Kidney (tissue), 13 donors: ENCODE measurements at regions not wholly inside any gene's neighbourhood (a gene's known extent, or its start where the extent isn't known, plus 50 kb on each side); places are given as distances from the start of the nearest gene placed in this dataset.

ENCODE experiments used
- DNase-seq, 5 donors: peaks; one replicate each; pipeline ENCODE4 v3.0.0-alpha.2; 2013 to 2020
- FAIRE-seq: peaks from 2 replicates; lab custom pipeline; 2012; peaks lifted over from hg19 to GRCh38; lab: Jason Lieb, UNC
- H3K27ac ChIP-seq, 2 donors: one replicate each; pipeline ENCODE4 v1.7.0; 2013; ENCODE audit warnings: low read depth in 2 of 2, low read length in 2 of 2, inconsistent platforms in 1 of 2
- H3K27me3 ChIP-seq: one replicate; pipeline ENCODE4 v1.7.1; 2013; ENCODE audit warnings: low read length, inconsistent platforms; ENCODE audit not compliant: control insufficient read depth, insufficient read depth
- H3K36me3 ChIP-seq, 3 donors: one replicate each; pipeline versions ENCODE4 v1.7.0 to v1.7.1; 2013; ENCODE audit warnings: low read length in 3 of 3, control low read depth in 1 of 3, inconsistent platforms in 1 of 3; ENCODE audit not compliant: insufficient read depth in 3 of 3, control insufficient read depth in 2 of 3
- H3K4me1 ChIP-seq, 3 donors: one replicate each; pipeline versions ENCODE4 v1.7.0 to v1.7.1; 2013; ENCODE audit warnings: low read length in 3 of 3, inconsistent platforms in 1 of 3, low read depth in 1 of 3; ENCODE audit not compliant: control insufficient read depth in 2 of 3, insufficient read depth in 2 of 3
- H3K4me3 ChIP-seq, 3 donors: one replicate each; pipeline versions ENCODE4 v1.7.0 to v1.8.1; 2013; ENCODE audit warnings: low read length in 3 of 3, control low read depth in 1 of 3, inconsistent platforms in 1 of 3
- H3K9ac ChIP-seq, 3 donors: one replicate each; pipeline versions ENCODE4 v1.7.0 to v1.7.1; 2013; ENCODE audit warnings: low read length in 3 of 3, control low read depth in 1 of 3, inconsistent platforms in 1 of 3
- H3K9me3 ChIP-seq, 3 donors: one replicate each; pipeline versions ENCODE4 v1.7.0 to v1.7.1; 2013; ENCODE audit warnings: low read length in 3 of 3, control low read depth in 1 of 3, inconsistent platforms in 1 of 3; ENCODE audit not compliant: control insufficient read depth in 2 of 3, insufficient read depth in 1 of 3
- CTCF ChIP-seq: IDR thresholded peaks from 3 replicates; pipeline ENCODE4 v1.5.1; 2012; ENCODE audit warnings: mild to moderate bottlenecking, moderate library complexity, borderline replicate concordance; ENCODE audit not compliant: insufficient read depth; ENCODE audit errors: extremely low read depth
- intact Hi-C: fragments of 100-400 bp; cut with DNase I; formaldehyde crosslinking; loops from one replicate; pipeline ENCODE4 v1.11.1; 2022
- donor health status: control.
- donor health status: control.
- donor health status: control.
- donor health status: control.
- donor health status: control.
- donor health status: DM: yes; HTN: yes; CAD: no.
- donor health status: Normal renal cell carcinoma (clear cell type).

- peaks cover 0 to 2% (median 0%) of the 10 kb centered on the region in 3 donors for H3K9me3 ChIP-seq
- no peak overlapping the region for H3K9ac ChIP-seq
- FAIRE-seq, result no peak
- H3K27ac ChIP-seq, result no peak overlapping the region
- H3K27me3 ChIP-seq, result no peaks in the 10 kb centered on the region
- H3K36me3 ChIP-seq, result no peaks in the 10 kb centered on the region
- H3K4me1 ChIP-seq, result no peaks in the 10 kb centered on the region
- H3K4me3 ChIP-seq, result no peak overlapping the region
- no peak for DNase-seq
- intact Hi-C loops, result no loop called here
- TF ChIP-seq CTCF, result no peak
Observed at GRCh38 chr5:167851416-167851815, 440.0 kb upstream of the WWC1 start.

- H3K9me3 ChIP-seq, result peaks cover 0 to 2% (median 0%) of the 10 kb centered on the region in 3 donors
- intact Hi-C loops, result no loop called here
Observed at GRCh38 chr5:167852515-167852914, 438.9 kb upstream of the WWC1 start.

GRCh38 chr5:167853421-167853820 lies 438.0 kb upstream of the WWC1 start:
- H3K27ac ChIP-seq, result no peak overlapping the region
- peaks cover 0 to 2% (median 0%) of the 10 kb centered on the region in 3 donors for H3K9me3 ChIP-seq
- no peaks in the 10 kb centered on the region for H3K27me3 ChIP-seq
- H3K9ac ChIP-seq, result no peak overlapping the region
- FAIRE-seq (no peak), DNase-seq (no peak)
- intact Hi-C loops, result no loop called here
- H3K36me3 ChIP-seq, result no peaks in the 10 kb centered on the region
- H3K4me3 ChIP-seq, result no peak overlapping the region
- no peaks in the 10 kb centered on the region for H3K4me1 ChIP-seq
- no peak for TF ChIP-seq CTCF

More at GRCh38 chr5:167852515-167852914, 438.9 kb upstream of the WWC1 start:
- Histone ChIP-seq H3K4me1 (no peaks in the 10 kb centered on the region), H3K9ac (no peak overlapping the region), H3K27ac (no peak overlapping the region), H3K4me3 (no peak overlapping the region), H3K36me3 (no peaks in the 10 kb centered on the region), H3K27me3 (no peaks in the 10 kb centered on the region)
- FAIRE-seq, result no peak
- DNase-seq, result no peak
- TF ChIP-seq CTCF, result no peak

- no peaks in the 10 kb centered on the region for H3K36me3 ChIP-seq
- intact Hi-C loops, result no loop called here
- FAIRE-seq (no peak), DNase-seq (no peak)
- H3K27me3 ChIP-seq, result no peaks in the 10 kb centered on the region
- no peak overlapping the region for H3K27ac ChIP-seq
- TF ChIP-seq CTCF, result no peak
- H3K4me1 ChIP-seq, result no peaks in the 10 kb centered on the region
- H3K9me3 ChIP-seq, result peaks cover 0 to 2% (median 0%) of the 10 kb centered on the region in 3 donors
- H3K4me3 ChIP-seq, result no peak overlapping the region
- H3K9ac ChIP-seq, result no peak overlapping the region
Observed at GRCh38 chr5:167855818-167856217, 435.6 kb upstream of the WWC1 start.
